HG03025 (cell line): ENCODE measurements at regions not wholly inside any gene's neighbourhood (a gene's known extent, or its start where the extent isn't known, plus 50 kb on each side); places are given as distances from the start of the nearest gene placed in this dataset.
"Not testable (repeated sequence)": the region's sequence is repeated elsewhere in the genome, so short reads cannot be mapped to it uniquely, and the experiment has no call there.

Experiments used
- ATAC-seq: cut with Tn5 transposase; IDR thresholded peaks from one replicate; pipeline ENCODE4 v1.9.1; 2021; ENCODE audit warnings: mild to moderate bottlenecking, moderate library complexity; ENCODE audit not compliant: unreplicated experiment, low FRiP score

DNA sequence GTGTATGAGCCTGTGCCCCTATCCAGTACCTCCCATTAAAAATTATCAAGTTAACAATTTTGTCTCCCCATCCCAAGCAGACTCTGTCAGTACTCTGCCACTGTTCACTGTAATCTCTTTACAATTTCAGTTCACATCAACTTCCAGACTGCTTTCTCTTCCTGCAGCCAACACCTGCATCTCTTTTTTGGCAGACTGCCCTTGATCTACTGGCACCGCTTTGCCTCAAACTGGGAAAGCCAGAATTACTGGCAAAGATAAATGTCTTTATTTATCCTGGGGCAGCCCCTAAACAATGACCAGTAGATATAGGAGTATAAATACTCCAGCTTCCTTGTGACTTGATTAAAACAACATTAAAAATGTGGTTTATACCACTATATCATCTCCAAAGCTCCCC lies 494.1 kb downstream of the ZNF385D start:
- ATAC-seq, result no peak

- ATAC-seq, result no peak
These were observed 512.3 kb downstream of the ZNF385D start for GRCh38 chr3:21238661-21239060.

- ATAC-seq, result no peak
These were observed 513.4 kb downstream of the ZNF385D start for GRCh38 chr3:21237638-21238037.

- no peak for ATAC-seq
These were observed 515.5 kb downstream of the ZNF385D start for GRCh38 chr3:21235491-21235890.

DNA sequence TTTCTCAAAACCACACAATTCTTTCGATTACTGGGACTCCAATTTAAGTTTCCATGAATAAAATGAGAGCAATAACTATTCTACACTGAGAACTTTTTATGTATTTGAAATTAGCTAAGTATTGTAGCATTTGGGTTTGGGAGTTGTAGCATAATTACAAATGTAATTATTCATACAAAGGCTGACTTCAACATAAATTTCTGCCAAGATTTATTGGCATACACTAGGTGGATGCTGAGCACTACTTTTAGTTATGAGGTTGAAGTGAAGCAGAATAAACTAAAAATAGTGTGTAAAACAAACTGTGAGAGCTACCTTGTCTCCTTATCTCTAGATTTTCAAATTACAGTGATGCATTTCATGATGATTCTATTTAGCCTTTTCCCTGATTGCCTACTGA lies 516.1 kb downstream of the ZNF385D start:
- no peak for ATAC-seq

DNA sequence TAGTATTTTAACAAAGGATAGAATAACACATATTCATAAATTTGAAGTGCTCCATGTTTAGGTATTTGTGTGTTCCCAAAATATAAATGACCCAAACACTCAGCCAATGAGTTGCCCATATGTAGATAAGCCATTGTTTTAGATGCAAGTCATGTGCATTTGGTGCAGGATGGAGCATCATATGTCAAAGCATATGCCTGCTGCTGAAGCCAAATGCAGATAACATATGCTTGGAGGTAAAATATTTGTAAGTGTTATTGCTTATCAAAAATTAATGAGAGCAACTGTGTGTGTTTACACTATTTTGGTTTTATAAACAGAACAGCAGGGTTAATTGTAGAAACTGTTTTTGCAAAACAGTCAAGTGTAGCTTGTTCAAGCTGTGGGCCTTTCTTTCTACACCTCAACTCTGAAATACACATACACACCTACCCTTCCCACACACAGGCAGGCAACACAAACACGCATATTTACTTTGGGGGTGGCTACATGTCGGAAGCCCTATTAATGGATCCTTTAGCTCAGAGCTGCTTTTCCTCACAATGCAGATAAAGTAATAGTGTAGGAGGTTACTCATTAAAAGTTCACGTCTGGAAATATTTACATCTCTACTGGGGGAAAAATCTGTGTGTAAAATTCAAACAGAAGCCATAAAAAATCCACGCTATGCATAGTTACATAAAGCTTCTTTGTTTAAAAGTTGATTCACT lies 521.4 kb downstream of the ZNF385D start:
- ATAC-seq, result no peak

DNA sequence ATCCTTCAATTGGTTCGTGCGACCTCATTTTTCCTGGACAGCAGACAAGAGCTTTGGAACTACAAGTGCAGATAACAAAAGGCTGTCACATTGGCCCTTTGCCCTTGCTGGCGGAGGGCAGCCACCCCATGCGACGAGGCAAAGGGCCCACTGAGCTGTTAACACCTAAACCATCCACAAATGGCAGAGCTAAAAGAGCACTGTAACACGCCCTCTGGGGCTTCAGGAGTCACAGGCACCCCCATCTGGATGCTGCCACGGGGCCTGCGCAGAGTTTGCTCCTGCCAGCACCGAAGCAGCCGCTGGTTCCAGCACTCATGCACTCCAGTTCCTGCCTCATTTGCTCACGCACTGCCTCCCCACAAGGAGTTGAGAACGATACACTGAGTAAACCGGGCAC lies 524.9 kb downstream of the ZNF385D start:
- ATAC-seq, result no peak

- no peak for ATAC-seq
These were observed 530.1 kb downstream of the ZNF385D start for GRCh38 chr3:21220944-21221343.

GRCh38 chr3:21216598-21216997 lies 534.4 kb downstream of the ZNF385D start:
- no peak for ATAC-seq

- ATAC-seq, result not testable (repeated sequence)
These were observed 546.9 kb downstream of the ZNF385D start for GRCh38 chr3:21204122-21204521.

DNA sequence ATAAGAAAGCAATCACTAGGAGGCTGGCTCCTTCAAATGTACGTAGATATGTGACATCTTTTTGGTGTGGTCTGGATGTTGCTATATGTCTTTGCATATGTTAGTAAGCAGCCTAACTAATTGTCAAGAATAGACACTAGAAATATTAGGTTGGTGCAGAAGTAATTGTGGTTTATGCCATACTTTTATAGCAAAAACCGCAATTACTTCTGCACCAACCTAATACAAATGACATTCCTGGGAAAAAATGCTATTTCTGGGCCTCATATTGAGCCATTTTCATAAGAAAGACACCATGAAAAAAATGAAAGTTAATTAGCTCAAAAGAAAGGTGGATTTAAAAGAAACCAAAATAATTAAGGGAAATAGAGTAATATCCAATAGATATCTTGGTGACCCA lies 555.8 kb downstream of the ZNF385D start:
- no peak for ATAC-seq

DNA sequence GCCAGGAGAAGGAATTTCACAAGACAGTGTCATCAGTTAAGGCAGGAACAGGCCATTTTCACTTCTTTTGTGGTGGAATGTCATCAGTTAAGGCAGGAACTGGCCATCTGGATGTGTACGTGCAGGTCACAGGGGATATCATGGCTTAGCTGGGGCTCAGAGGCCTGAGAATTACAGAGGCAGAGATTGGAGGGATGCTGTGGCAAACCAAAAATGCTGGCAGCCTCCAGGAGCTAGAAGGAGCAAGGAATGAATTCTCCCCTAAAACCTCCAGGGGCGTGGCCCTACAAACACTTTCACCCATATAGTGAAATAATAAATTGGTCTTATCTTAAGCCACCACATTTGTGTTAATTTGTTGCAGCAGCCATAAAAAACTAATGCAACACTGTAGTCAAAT lies 557.0 kb downstream of the ZNF385D start:
- ATAC-seq, result not testable (repeated sequence)

GRCh38 chr3:21188459-21188858 lies 562.6 kb downstream of the ZNF385D start:
- no peak for ATAC-seq

DNA sequence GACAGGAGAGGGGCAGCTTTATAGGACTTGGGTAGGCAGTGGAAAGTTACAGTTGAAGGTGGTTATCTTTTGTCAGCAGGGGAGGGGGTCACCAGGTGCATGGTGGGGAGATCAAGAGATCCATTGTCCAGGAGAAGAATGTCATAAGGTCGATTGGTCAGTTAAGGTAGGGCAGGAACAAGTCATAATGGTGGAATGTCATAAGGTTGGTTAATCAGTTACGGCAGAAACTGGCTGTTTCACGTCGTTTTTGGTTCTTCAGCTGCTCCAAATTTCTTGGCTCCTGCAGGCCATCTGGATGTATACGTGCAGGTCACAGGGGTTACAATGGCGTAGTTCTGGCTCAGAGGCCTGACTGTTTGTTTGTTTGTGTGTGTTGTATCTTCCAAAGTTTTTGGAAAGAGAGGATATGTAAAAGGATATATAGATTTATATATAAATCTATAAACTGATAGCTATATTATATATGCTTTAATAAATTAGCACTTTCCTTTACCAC lies 565.1 kb downstream of the ZNF385D start:
- ATAC-seq, result no peak

DNA sequence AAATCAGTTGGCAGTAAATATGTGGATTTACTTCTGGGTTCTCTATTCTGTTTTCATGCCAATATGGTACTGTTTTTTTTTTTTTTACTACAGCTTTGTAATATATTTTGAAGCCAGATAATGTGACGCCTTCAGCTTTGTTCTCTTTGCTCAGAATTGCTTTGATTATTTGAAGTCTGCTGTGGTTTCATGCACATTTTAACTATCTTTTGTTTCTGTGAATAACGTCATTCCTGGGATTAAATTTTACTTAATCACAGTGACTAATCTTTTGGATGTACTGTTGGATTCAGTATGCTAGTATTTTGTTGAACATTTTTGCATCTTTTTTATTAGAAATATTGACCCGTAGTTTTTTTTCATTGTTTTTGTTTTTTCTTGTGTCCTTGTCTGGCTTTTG lies 576.5 kb downstream of the ZNF385D start:
- ATAC-seq, result no peak

DNA sequence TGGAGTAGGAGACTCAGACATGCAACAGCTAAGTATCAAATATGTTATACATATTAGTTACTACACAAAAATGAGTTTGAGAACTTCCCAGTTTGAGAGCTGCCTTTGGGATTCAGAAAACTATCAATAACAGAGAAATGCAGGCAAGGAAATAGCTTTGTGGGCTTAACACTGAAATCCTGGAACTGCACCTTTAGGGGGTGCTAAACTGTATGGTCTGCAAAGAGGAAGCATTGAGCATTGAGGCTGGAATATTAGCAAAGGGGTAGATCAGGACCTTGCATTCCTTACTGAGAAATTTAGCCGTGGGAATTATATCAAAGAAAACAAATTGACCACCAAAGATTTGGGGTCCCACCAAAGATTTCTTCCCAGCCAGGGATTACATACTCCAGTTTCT lies 580.0 kb downstream of the ZNF385D start:
- no peak for ATAC-seq

DNA sequence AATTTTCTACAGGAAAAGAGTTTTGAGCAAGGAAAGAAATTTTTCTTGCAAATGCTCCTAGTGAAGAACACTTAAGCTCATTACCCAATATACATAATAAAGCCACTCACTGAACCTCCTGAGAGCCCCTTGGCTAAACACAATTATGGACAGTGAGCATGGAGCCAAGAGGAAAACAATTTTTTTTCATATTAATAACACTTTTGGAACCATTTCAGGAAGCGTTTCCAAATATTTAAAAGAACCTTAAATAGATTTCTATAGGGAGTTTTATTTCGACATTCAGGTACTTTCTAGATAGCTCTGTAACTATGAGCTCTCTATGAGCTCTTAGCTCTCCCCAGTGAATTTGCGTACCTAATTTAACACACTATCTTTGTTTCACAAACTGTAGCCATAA lies 581.1 kb downstream of the ZNF385D start:
- ATAC-seq, result no peak

DNA sequence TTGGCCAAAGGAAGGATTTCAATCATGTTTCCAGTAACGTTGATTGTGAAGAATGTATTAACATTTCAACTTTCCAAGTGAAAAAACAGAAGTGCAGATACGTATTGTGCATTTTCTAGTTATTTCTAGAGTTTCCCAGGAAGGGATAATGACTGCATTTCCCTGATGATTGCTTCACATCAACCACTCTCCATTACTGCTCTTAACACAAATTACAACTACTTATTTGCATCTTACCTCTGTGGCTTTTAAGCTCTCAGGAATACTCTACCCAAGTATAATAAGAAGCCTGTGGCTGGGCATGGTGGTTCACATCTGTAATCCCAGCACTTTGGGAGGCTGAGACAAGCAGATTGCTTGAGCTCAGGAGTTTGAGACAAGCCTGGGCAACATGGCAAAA lies 582.5 kb downstream of the ZNF385D start:
- no peak for ATAC-seq

DNA sequence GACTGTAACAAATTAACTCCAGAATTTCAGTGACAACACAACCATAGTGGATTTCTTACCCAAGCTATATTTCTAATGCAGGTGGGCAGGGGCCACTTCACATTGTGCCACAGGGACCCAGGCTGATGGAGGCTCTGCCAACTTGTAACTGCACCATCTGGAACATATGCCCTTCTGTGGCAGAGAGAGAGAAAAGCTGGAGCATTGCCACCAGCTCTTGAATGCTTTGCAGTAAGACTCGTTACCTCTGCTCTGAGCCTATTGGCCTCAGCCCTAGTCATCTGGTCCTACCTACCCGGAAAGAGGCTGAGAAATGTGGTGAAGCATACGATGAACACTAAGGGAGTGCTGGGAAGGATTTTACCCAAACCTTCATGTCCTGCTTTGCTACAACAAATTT lies 587.1 kb downstream of the ZNF385D start:
- ATAC-seq, result no peak

GRCh38 chr3:21159543-21159906 lies 591.5 kb downstream of the ZNF385D start:
- ATAC-seq, result no peak

DNA sequence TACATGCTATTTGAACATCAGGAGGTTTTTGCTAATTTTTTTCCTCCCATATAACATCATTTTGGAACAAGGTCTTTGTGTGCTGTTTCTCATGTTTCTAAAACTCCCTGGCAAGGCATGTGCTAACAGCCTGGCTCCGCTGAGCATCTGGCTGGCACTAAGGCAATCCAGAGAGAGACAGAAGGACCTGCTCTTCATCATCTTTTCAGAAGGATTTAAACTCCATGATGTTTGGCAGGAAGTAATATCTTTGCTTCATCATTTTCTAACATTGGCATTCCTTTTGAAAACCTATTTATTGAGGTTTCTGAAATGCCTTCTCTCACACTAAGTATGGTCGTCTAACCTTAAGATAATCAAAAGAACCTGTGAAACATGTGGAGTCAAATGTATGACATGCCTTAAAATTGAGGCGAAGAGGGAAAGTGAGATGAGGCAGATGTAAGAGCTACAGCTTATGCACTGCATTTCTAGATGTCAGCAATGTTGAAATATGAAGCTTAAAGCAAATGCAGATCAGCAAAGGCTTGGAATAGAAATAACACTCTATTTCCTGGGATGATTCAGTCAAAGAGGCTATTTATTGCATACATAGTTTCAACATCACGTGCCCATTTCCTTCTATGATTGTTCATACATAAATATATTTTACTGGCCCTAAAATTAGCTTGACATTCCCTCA lies 592.0 kb downstream of the ZNF385D start:
- ATAC-seq, result no peak

- no peak for ATAC-seq
These were observed 596.1 kb downstream of the ZNF385D start for GRCh38 chr3:21154911-21155310.
